Muscle layer of duodenum (tissue), 2 donors: ENCODE measurements at regions not wholly inside any gene's neighbourhood (a gene's known extent, or its start where the extent isn't known, plus 50 kb on each side); places are given as distances from the start of the nearest gene placed in this dataset.

Experiments used
- H3K27ac ChIP-seq: one replicate; pipeline ENCODE4 v1.7.0; 2013; ENCODE audit warnings: mild to moderate bottlenecking, low read length
- H3K27me3 ChIP-seq: one replicate; pipeline ENCODE4 v1.7.0; 2013; ENCODE audit warnings: low read depth, mild to moderate bottlenecking, control low read depth, low read length
- H3K36me3 ChIP-seq, 2 donors: one replicate each; pipeline ENCODE4 v1.7.0; 2013; ENCODE audit warnings: low read length in 2 of 2, control low read depth in 1 of 2, mild to moderate bottlenecking in 1 of 2; ENCODE audit not compliant: insufficient read depth in 2 of 2, control insufficient read depth in 1 of 2
- H3K4me1 ChIP-seq, 2 donors: one replicate each; pipeline ENCODE4 v1.7.0; 2013; ENCODE audit warnings: low read length in 2 of 2, mild to moderate bottlenecking in 2 of 2, control low read depth in 1 of 2, moderate library complexity in 1 of 2; ENCODE audit not compliant: insufficient read depth in 2 of 2, control insufficient read depth in 1 of 2
- H3K4me3 ChIP-seq, 2 donors: one replicate each; pipeline ENCODE4 v1.7.0; 2013; ENCODE audit warnings: low read length in 2 of 2, low read depth in 1 of 2, mild to moderate bottlenecking in 1 of 2
- H3K9me3 ChIP-seq, 2 donors: one replicate each; pipeline ENCODE4 v1.7.0; 2013; ENCODE audit warnings: low read length in 2 of 2, control low read depth in 1 of 2, mild to moderate bottlenecking in 1 of 2; ENCODE audit not compliant: control insufficient read depth in 1 of 2
- donor health status: healthy.

DNA sequence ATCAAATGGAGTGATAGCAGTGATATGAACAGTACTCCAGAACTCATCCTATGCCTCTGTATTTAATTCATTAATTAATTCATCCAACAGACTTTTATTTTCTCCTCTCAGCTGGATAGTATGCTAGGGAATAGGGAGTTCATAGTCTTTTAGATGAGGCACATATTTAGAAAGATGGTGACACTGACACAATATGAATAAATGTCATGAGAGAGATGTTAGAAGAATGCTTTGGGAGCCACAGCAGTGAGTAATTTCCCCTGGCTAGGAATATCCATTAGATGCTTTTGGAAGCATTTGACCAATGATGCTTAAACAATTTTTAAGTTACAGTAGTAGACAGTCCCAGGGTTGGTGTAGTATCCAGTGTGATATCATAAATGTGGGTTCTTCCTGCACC lies 428.7 kb upstream of the SGCD start:
- H3K4me1 ChIP-seq, result no peaks in the 10 kb centered on the region
- H3K27ac ChIP-seq, result no peak overlapping the region
- no peak overlapping the region for H3K4me3 ChIP-seq
- H3K36me3 ChIP-seq, result no peaks in the 10 kb centered on the region
- H3K27me3 ChIP-seq, result no peaks in the 10 kb centered on the region
- no peaks in the 10 kb centered on the region for H3K9me3 ChIP-seq

DNA sequence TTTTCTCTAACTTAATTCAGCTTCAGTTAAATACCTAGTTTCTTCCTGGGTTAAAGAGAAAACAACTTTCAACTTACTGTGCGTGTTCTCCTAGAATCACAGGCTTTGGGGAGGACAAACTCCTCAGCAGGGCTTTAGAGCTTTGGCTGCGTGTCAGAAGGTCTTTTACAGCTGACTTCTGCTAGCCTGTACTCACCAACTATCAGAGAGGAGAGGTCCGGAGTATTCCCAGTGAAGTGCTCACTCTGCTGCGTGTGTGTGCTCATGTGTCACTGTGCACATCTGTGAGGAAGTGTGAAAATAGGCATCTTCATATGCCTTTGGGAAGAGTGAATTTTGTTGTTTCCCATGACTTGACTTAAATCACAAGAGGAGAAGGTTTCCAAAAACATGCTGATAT lies 423.2 kb upstream of the SGCD start:
- Histone ChIP-seq H3K9me3 (no peaks in the 10 kb centered on the region), H3K27ac (no peak overlapping the region), H3K36me3 (no peaks in the 10 kb centered on the region), H3K4me1 (no peaks in the 10 kb centered on the region), H3K4me3 (no peak overlapping the region), H3K27me3 (no peaks in the 10 kb centered on the region)

DNA sequence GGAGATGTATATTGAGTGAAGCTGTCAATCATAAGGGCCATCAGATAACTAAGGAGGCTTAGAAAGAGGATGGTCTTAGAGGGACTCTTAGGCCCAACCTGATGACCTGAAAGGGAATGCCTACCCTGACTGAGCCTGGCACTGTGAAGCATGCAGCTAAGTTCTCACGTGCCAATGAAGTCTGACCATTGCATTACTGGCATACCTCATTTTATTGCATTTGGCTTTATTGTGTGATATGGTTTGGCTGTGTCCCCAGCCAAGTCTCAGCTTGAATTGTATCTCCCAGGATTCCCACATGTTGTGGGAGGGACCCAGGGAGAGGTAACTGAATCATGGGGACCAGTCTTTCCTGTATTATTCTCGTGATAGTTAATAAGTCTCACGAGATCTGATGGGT lies 421.6 kb upstream of the SGCD start:
- H3K27me3 ChIP-seq, result no peaks in the 10 kb centered on the region
- H3K4me1 ChIP-seq, result no peaks in the 10 kb centered on the region
- H3K4me3 ChIP-seq, result no peak overlapping the region
- H3K9me3 ChIP-seq, result no peaks in the 10 kb centered on the region
- H3K27ac ChIP-seq, result no peak overlapping the region
- H3K36me3 ChIP-seq, result no peaks in the 10 kb centered on the region

DNA sequence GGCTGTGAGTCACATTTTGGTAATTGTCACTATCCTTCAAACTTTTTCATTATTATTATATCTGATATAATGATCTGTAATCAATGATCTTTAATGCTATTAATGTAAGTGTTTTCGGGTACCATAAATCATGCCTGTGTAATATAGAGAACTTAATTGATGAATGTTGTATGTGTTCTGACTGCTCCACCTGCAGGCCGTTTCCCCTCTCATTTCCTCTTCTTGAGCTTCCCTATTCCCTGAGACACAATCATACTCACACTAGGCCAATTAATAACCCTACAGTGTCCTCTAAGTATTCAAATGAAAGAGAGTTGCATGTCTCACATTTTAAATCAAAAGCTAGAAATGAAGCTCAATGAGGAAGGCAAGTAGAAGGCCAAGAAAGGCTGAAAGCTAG lies 420.9 kb upstream of the SGCD start:
- no peak overlapping the region for H3K27ac ChIP-seq
- no peaks in the 10 kb centered on the region for H3K9me3 ChIP-seq
- no peaks in the 10 kb centered on the region for H3K4me1 ChIP-seq
- H3K4me3 ChIP-seq, result no peak overlapping the region
- H3K27me3 ChIP-seq, result no peaks in the 10 kb centered on the region
- no peaks in the 10 kb centered on the region for H3K36me3 ChIP-seq

DNA sequence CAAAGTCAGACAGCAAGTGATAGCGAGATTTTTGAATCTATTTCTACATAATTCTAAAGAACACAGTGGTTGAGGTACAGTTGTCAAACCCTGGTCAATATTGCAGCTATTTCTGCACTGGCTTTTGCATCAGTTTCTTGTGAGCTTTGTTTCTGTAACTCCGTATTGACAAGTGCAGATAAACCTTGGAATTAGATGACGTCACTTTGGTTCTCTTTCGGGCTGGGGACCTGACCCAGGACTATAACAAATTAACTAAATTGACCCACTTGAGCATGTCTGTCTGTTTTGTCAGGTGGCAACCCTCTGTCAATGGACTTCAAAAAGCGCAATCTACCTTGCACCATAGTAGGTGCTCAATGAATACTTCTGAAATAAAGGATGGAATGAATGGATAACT lies 418.4 kb upstream of the SGCD start:
- Histone ChIP-seq H3K4me3 (no peak overlapping the region), H3K36me3 (no peaks in the 10 kb centered on the region), H3K27ac (no peak overlapping the region), H3K9me3 (no peaks in the 10 kb centered on the region), H3K27me3 (no peaks in the 10 kb centered on the region), H3K4me1 (no peaks in the 10 kb centered on the region)

DNA sequence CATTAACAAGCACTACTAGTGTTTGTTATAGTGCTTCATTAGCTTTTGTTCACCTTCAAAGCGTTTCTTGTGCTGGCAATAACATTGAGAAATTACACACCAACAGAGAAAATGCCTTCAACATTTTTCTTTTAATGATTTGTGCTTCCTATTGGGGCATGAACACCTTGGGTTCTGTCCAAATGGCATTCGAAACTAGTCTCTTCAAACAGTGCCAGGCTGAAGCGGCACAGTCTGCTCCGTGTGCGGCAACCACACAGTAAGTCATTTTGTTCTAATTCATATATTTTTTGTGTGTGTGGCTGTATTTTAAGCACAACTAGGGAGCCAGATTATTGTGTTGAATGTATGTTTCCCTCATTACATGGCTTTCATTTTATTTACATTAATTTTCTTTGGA lies 414.7 kb upstream of the SGCD start:
- Histone ChIP-seq H3K27me3 (no peaks in the 10 kb centered on the region), H3K9me3 (no peaks in the 10 kb centered on the region), H3K4me3 (no peak overlapping the region)

DNA sequence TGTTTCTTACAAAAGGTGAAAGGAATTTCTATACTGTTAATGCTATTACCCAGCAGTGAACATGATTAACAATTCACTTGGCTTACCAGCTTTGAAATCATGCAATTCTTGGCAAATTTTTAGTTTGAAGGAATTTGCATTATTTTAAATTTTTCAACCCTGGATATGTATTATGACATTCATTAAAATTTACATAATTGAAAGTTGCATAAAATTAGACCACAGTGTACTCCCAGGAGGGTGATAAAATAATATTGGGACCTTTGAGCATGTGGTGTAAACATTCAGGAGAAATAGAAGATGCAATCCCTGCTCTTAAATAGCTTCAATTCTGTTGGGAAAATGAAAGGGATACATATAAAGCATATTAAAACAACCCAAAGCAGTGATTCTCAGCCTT lies 412.2 kb upstream of the SGCD start:
- no peak overlapping the region for H3K27ac ChIP-seq
- no peak overlapping the region for H3K4me3 ChIP-seq
- H3K4me1 ChIP-seq, result no peaks in the 10 kb centered on the region
- H3K9me3 ChIP-seq, result no peaks in the 10 kb centered on the region
- no peaks in the 10 kb centered on the region for H3K27me3 ChIP-seq
- H3K36me3 ChIP-seq, result no peaks in the 10 kb centered on the region

More for the DNA sequence above, 414.7 kb upstream of the SGCD start:
- H3K36me3 ChIP-seq, result no peaks in the 10 kb centered on the region
- no peak overlapping the region for H3K27ac ChIP-seq
- no peaks in the 10 kb centered on the region for H3K4me1 ChIP-seq

DNA sequence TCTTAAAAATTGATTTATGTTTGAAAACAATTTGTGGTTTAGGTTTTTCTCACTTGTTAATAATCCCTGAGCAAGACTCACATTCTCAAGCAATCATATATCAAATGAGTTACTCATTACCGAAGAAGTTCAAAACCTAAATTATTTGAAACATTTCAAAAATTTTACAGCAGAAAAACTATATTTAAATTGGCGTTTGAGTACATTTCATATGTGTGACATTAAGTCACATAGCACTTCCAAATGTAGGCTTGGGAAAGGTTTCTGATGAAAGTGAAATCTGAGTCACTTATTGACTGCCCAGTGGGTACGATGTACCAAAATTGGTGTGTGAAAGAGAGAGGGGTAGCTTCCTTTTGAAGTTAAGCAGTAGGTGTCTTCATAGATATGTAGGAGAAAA lies 411.4 kb upstream of the SGCD start:
- H3K27ac ChIP-seq, result no peak overlapping the region
- H3K27me3 ChIP-seq, result no peaks in the 10 kb centered on the region
- no peaks in the 10 kb centered on the region for H3K36me3 ChIP-seq
- no peaks in the 10 kb centered on the region for H3K9me3 ChIP-seq
- H3K4me3 ChIP-seq, result no peak overlapping the region
- H3K4me1 ChIP-seq, result no peaks in the 10 kb centered on the region

DNA sequence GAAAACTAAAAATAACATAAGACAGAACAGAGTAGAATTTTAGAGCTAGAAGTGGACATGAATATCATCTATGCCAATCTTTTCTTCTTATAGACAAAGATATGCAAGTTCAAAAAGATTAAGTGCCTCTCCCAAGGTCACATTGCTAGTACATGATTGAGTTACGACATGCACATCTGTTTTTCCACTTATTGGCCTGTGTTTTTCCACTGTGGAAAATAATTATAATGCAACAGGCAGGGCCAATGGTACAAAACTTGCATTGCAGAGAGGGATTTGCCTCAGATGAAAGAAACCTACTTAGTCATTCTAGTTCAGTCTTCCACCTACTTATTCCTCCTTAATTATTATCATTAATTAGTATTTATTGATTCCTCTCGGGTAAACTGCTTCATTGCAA lies 407.8 kb upstream of the SGCD start:
- no peaks in the 10 kb centered on the region for H3K4me1 ChIP-seq
- no peaks in the 10 kb centered on the region for H3K9me3 ChIP-seq
- H3K27ac ChIP-seq, result no peak overlapping the region
- H3K27me3 ChIP-seq, result no peaks in the 10 kb centered on the region
- H3K36me3 ChIP-seq, result no peaks in the 10 kb centered on the region
- H3K4me3 ChIP-seq, result no peak overlapping the region

DNA sequence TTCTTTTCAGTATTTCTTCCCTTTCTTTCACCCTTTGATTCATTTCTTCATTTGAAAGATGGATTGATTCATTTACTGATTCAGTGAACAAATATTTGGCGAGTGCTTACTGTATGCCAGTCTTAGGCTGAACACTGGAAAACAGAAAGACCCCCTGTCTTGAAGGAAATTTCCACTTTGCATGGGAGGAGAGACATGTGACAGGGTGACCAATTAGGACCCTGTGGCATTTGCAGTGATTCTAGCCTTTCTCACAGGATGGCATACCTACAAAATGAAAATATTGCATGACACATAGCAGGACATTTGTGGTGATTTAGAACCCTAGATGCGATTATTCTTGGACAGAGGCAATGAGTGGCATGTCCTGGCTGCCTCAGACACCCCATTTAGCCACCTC lies 407.2 kb upstream of the SGCD start:
- H3K27me3 ChIP-seq, result no peaks in the 10 kb centered on the region
- no peaks in the 10 kb centered on the region for H3K9me3 ChIP-seq
- H3K4me3 ChIP-seq, result no peak overlapping the region
- H3K4me1 ChIP-seq, result no peaks in the 10 kb centered on the region
- no peaks in the 10 kb centered on the region for H3K36me3 ChIP-seq
- H3K27ac ChIP-seq, result no peak overlapping the region

DNA sequence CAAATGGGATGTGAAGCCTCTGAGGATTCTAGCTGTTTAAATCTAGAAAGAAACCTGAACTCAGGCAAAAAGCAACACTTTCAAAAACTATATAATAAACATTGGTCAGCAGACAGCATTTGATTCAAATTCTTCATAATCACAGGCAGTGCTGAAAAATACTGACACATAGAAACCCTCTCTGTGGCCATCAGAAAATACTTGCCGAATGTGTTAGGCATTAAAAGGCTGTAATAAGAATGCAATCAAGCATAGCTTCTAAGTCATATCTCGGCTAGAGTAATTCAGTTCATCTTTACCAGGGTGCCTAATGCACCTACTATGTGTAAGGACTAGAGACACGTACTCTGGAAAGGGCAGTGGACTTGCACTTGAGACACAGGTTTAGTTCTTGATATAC lies 405.3 kb upstream of the SGCD start:
- Histone ChIP-seq H3K4me1 (no peaks in the 10 kb centered on the region), H3K36me3 (no peaks in the 10 kb centered on the region), H3K27ac (no peak overlapping the region), H3K4me3 (no peak overlapping the region), H3K9me3 (no peaks in the 10 kb centered on the region), H3K27me3 (no peaks in the 10 kb centered on the region)

DNA sequence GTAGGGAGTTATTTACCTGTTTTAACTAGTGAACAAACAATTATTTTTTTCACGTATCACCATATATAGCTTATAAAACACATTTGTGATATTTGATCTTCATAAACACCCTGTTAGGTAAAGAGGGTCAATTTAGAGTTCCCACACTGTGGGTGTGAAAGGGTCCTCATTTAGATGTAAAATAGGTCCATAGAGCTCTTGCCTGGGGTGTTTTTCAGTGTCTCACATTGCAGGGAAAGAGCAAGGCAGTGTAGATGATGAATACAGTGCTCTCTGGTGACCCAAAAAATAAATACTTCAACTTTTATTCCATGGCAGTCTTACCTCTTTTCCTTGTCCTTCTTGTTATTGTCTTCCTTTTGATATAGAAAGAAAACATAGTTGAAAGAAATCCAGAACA lies 403.2 kb upstream of the SGCD start:
- Histone ChIP-seq H3K27ac (no peak overlapping the region), H3K36me3 (no peaks in the 10 kb centered on the region), H3K27me3 (no peaks in the 10 kb centered on the region), H3K9me3 (no peaks in the 10 kb centered on the region), H3K4me3 (no peak overlapping the region), H3K4me1 (no peaks in the 10 kb centered on the region)
